Panc1 (cell line): ENCODE measurements at regions not wholly inside any gene's neighbourhood (a gene's known extent, or its start where the extent isn't known, plus 50 kb on each side); places are given as distances from the start of the nearest gene placed in this dataset.
"Not testable (repeated sequence)": the region's sequence is repeated elsewhere in the genome, so short reads cannot be mapped to it uniquely, and the experiment has no call there.

Source experiments
- ATAC-seq: fragments of 200-7000 bp; cut with Tn5 transposase; 2 replicates; pipeline ENCODE4 v1.9.1; 2020; ENCODE audit warnings: mild to moderate bottlenecking, moderate library complexity
- BruUV-seq: library from RNA; stranded (reverse); fragments of 400-500 nt; replicated peaks from 2 replicates; lab custom pipeline; 2021; lab: Mats Ljungman, UMichigan
- CTCF ChIA-PET: fragments of 300-600 bp; sonication (Branson Sonifier 250); formaldehyde crosslinking; loops from one replicate; lab custom pipeline; 2022; ENCODE audit warnings: antibody characterized with exemption; lab: Charles Lee
- POLR2A ChIA-PET: fragments of 300-600 bp; sonication (Branson Sonifier 250); formaldehyde crosslinking; loops from one replicate; lab custom pipeline; 2022; ENCODE audit warnings: antibody characterized with exemption; lab: Charles Lee
- DNase-seq: peaks from one replicate; pipeline ENCODE4 v3.0.0-alpha.2; 2010; ENCODE audit warnings: low read depth, low spot score
- H3K27ac ChIP-seq: 2 replicates; pipeline ENCODE4 v1.5.1; 2011; ENCODE audit warnings: mild to moderate bottlenecking, low read length, inconsistent platforms
- H3K27me3 ChIP-seq: fragments of 200-500 bp; sonication (Bioruptor generic); 2 replicates; pipeline ENCODE4 v1.6.0; 2014; ENCODE audit warnings: low read length, inconsistent platforms; ENCODE audit not compliant: control insufficient read depth, insufficient read depth
- H3K36me3 ChIP-seq: fragments of 200-500 bp; sonication (Bioruptor generic); 2 replicates; pipeline ENCODE4 v1.5.1; 2014; ENCODE audit warnings: inconsistent platforms, mild to moderate bottlenecking, low read length, moderate library complexity; ENCODE audit not compliant: control insufficient read depth, insufficient read depth
- H3K4me1 ChIP-seq: 2 replicates; pipeline ENCODE4 v1.5.1; 2011; ENCODE audit warnings: inconsistent platforms, mild to moderate bottlenecking, low read length, moderate library complexity; ENCODE audit not compliant: control insufficient read depth, insufficient read depth
- H3K4me3 ChIP-seq, 2 experiments: 2 replicates each; pipeline ENCODE4 v1.5.1; 2011 to 2012; ENCODE audit warnings: low read depth in 2 of 2, low read length in 2 of 2, mild to moderate bottlenecking in 2 of 2, inconsistent platforms in 1 of 2, moderate library complexity in 1 of 2
- H3K9me3 ChIP-seq: fragments of 200-500 bp; sonication (Bioruptor generic); 2 replicates; pipeline ENCODE4 v1.5.1; 2014; ENCODE audit warnings: low read depth, mild to moderate bottlenecking, inconsistent platforms, low read length, moderate library complexity; ENCODE audit not compliant: control insufficient read depth, insufficient read depth
- POLR2AphosphoS5 ChIP-seq: IDR thresholded peaks from 2 replicates; pipeline ENCODE4 v1.6.1; 2012; ENCODE audit warnings: mild to moderate bottlenecking, low read depth, low read length, moderate library complexity
- SIN3A ChIP-seq: IDR thresholded peaks from 2 replicates; pipeline ENCODE4 v1.6.1; 2012; ENCODE audit warnings: low read depth, mild to moderate bottlenecking, low read length, moderate library complexity, borderline replicate concordance; ENCODE audit not compliant: insufficient read depth
- TCF7L2 ChIP-seq: IDR thresholded peaks from 2 replicates; pipeline ENCODE4 v1.6.1; 2011; ENCODE audit warnings: mild to moderate bottlenecking, low read depth, low read length, inconsistent platforms
- in situ Hi-C: cut with HindIII; loops from 2 replicates; pipeline ENCODE4 v1.10.0; 2016; ENCODE audit warnings: low sequenced_read_pairs, low pct_unique_long_range_greater_than_20kb
- intact Hi-C: fragments of 100-400 bp; cut with micrococcal nuclease; formaldehyde crosslinking; loops from one replicate; pipeline ENCODE4 v1.10.0; 2022; ENCODE audit not compliant: unreplicated experiment
- TF ChIP-seq, protein P1 (sequence below): fragments of 450-650 bp; IDR thresholded peaks from 2 replicates; pipeline ENCODE4 v1.5.1; 2017; ENCODE audit warnings: mild to moderate bottlenecking
- TF ChIP-seq, protein P2 (sequence below), 2 experiments: IDR thresholded peaks; 2 replicates each; pipeline ENCODE4 v1.6.1; 2011 to 2012; ENCODE audit warnings: low read depth in 2 of 2, control low read depth in 1 of 2, low read length in 1 of 2, mild to moderate bottlenecking in 1 of 2, moderate library complexity in 1 of 2; ENCODE audit not compliant: insufficient read depth in 1 of 2

DNA sequence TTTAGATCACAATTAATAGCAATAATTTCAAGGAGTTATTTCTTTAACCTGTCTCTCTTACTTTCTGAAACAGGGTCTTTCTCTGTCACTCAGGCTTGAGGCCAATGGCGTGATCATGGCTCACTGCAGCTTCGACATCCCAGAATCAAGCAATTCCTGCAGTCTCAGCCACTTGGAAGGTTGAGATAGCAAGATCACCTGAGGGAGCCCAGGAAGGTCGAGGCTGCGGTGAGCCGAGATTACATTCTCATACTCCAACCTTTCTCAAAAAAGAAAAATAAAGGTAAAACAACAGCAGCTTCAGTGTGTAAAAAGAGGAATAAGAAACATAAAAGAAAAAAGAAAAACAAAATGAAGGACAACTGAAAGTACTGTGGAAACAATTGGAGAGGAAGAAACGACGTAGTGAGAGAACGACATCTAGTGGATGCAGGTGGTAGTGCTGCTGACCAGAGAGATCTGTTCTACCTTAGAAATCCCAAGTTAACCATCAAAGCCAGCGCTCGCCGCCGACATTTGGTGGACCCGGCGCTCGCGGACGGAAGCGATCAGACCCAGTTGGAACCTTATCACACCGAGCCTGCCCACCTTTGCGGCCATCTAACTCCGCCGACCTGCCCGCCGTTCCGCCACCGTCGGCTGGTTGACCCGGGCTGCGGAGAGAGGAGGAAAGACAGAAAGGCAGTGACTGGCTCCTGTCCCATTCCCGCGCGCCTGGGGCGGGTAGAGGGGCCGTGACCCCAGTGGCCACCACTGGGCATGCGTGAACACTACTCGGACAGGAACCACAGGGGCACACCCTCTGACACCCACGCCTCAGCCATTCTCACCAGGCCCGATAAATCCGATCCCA is 196.1 kb downstream of the ALG10 start:
- intact Hi-C loops (loop anchor here (1.0 to 5.0 kb wide), 2 partner anchors 95 to 186 kb away; no protein-coding TSS in a partner anchor), in situ Hi-C loops (no loop called here)
- DNase-seq (peak; percentile 81), ATAC-seq (peak; percentile 90)
- ChIA-PET CTCF (interaction anchor here (0.6 kb wide), 1 partner anchor 186 kb away, joined by 8 read pairs; no protein-coding TSS in a partner anchor), POLR2A (no interaction called here)
- TF ChIP-seq, protein P1, sequence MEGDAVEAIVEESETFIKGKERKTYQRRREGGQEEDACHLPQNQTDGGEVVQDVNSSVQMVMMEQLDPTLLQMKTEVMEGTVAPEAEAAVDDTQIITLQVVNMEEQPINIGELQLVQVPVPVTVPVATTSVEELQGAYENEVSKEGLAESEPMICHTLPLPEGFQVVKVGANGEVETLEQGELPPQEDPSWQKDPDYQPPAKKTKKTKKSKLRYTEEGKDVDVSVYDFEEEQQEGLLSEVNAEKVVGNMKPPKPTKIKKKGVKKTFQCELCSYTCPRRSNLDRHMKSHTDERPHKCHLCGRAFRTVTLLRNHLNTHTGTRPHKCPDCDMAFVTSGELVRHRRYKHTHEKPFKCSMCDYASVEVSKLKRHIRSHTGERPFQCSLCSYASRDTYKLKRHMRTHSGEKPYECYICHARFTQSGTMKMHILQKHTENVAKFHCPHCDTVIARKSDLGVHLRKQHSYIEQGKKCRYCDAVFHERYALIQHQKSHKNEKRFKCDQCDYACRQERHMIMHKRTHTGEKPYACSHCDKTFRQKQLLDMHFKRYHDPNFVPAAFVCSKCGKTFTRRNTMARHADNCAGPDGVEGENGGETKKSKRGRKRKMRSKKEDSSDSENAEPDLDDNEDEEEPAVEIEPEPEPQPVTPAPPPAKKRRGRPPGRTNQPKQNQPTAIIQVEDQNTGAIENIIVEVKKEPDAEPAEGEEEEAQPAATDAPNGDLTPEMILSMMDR, result peak; percentile 96
- TF ChIP-seq SIN3A, result no peak
- TF ChIP-seq TCF7L2, result peak; percentile 93
- Histone ChIP-seq H3K27ac (no peak overlapping the region), H3K9me3 (no peaks in the 10 kb centered on the region), H3K4me3 (peak overlapping the region; percentile 44 to 49), H3K36me3 (no peaks in the 10 kb centered on the region), H3K27me3 (no peaks in the 10 kb centered on the region), H3K4me1 (no peaks in the 10 kb centered on the region)
- no TSS peak for BruUV-seq

DNA sequence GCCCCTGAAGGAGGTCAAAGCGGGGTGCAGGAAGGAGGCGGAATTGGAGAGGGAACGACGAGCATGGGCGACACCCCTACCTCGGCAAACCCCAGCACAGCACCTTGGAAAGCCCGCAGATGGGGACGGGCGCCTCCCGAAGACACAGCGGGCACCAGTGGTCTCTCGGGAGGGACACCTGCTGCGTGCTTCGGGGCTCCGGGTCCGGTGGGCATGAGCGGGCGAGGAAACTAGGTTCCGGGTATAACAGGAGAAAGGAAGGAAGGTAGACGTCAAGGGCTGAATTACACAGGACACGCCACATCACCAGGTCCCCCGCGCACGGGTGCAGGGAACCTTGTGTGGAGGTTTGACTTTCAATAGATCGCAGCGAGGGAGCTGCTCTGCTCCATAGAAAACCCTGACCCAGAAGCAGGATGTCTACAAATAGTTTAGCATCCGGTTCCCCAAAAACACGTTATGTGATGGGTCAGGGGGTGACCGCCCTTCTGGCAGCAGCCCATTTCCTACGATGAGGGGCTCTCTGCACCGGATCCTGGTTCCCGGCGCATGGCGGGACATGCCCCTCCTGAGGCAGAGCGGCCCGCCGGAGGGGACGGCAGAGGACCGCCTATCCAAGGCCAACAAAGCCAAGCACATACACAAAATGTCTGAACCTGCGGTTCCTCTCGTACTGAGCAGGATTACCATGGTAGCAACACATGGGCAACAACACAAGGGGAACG is 196.9 kb downstream of the ALG10 start:
- intact Hi-C loops, result loop anchor here (5.0 kb wide), 1 partner anchor 187 kb away; no protein-coding TSS in a partner anchor
- Histone ChIP-seq H3K27ac (no peak overlapping the region), H3K9me3 (no peaks in the 10 kb centered on the region), H3K36me3 (no peaks in the 10 kb centered on the region), H3K4me1 (no peaks in the 10 kb centered on the region), H3K4me3 (peak overlapping the region; percentile 44 to 49), H3K27me3 (no peaks in the 10 kb centered on the region)
- in situ Hi-C loops, result no loop called here
- no peak for DNase-seq
- BruUV-seq, result no TSS peak
- TF ChIP-seq SIN3A (no peak), TCF7L2 (no peak), POLR2AphosphoS5 (no peak)
- TF ChIP-seq, protein P1, result no peak
- TF ChIP-seq, protein P2, sequence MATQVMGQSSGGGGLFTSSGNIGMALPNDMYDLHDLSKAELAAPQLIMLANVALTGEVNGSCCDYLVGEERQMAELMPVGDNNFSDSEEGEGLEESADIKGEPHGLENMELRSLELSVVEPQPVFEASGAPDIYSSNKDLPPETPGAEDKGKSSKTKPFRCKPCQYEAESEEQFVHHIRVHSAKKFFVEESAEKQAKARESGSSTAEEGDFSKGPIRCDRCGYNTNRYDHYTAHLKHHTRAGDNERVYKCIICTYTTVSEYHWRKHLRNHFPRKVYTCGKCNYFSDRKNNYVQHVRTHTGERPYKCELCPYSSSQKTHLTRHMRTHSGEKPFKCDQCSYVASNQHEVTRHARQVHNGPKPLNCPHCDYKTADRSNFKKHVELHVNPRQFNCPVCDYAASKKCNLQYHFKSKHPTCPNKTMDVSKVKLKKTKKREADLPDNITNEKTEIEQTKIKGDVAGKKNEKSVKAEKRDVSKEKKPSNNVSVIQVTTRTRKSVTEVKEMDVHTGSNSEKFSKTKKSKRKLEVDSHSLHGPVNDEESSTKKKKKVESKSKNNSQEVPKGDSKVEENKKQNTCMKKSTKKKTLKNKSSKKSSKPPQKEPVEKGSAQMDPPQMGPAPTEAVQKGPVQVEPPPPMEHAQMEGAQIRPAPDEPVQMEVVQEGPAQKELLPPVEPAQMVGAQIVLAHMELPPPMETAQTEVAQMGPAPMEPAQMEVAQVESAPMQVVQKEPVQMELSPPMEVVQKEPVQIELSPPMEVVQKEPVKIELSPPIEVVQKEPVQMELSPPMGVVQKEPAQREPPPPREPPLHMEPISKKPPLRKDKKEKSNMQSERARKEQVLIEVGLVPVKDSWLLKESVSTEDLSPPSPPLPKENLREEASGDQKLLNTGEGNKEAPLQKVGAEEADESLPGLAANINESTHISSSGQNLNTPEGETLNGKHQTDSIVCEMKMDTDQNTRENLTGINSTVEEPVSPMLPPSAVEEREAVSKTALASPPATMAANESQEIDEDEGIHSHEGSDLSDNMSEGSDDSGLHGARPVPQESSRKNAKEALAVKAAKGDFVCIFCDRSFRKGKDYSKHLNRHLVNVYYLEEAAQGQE (IDR thresholded peaks at IDR 0.05; ENCODE audit: insufficient read depth in 1 of 2, low read depth in 2 of 2, low read length in 1 of 2), result no peak
- no peak; the same call in 1 of the 2 replicates for ATAC-seq
- CTCF ChIA-PET, result no interaction called here
- POLR2A ChIA-PET, result no interaction called here

GRCh38 chr12:34220079-34220478 is 197.8 kb downstream of the ALG10 start:
- H3K9me3 ChIP-seq, DNase-seq, in situ Hi-C loops, ATAC-seq, intact Hi-C loops, H3K36me3 ChIP-seq, POLR2A ChIA-PET, H3K4me1 ChIP-seq, H3K27me3 ChIP-seq, H3K27ac ChIP-seq, BruUV-seq, H3K4me3 ChIP-seq: not testable (repeated sequence)
- CTCF ChIA-PET, result interaction anchor here (1.0 to 1.3 kb wide), 2 partner anchors 9 to 97 kb away, joined by 3 to 6 read pairs; no protein-coding TSS in a partner anchor
